Fibroblast of gingiva (primary cell): ENCODE measurements at regions not wholly inside any gene's neighbourhood (a gene's known extent, or its start where the extent isn't known, plus 50 kb on each side); places are given as distances from the start of the nearest gene placed in this dataset.

Source experiments
- DNase-seq: peaks from one replicate; pipeline ENCODE4 v3.0.0-alpha.2; 2011; ENCODE audit warnings: low read depth

GRCh38 chr6:105814745-105815536 lies 271.2 kb upstream of the PRDM1 start:
- DNase-seq = no peak

- no peak for DNase-seq
Measured at GRCh38 chr6:105810922-105811482, 275.1 kb upstream of the PRDM1 start.

GRCh38 chr6:105810105-105810921 lies 275.8 kb upstream of the PRDM1 start:
- DNase-seq = peak; percentile 89

- DNase-seq = no peak
Measured at GRCh38 chr6:105808571-105808970, 277.6 kb upstream of the PRDM1 start.

- no peak for DNase-seq
Measured at GRCh38 chr6:105807905-105808304, 278.2 kb upstream of the PRDM1 start.

- DNase-seq = peak; percentile 92
Measured at GRCh38 chr6:105806486-105806920, 279.6 kb upstream of the PRDM1 start.

- no peak for DNase-seq
Measured at GRCh38 chr6:105805501-105806023, 280.6 kb upstream of the PRDM1 start.

GRCh38 chr6:105804424-105804823 lies 281.7 kb upstream of the PRDM1 start:
- peak; percentile 53 for DNase-seq

GRCh38 chr6:105804000-105804399 lies 282.1 kb upstream of the PRDM1 start:
- no peak for DNase-seq

- DNase-seq = peak; percentile 52
Measured at GRCh38 chr6:105803442-105803841, 282.7 kb upstream of the PRDM1 start.

- no peak for DNase-seq
Measured at GRCh38 chr6:105802703-105803102, 283.4 kb upstream of the PRDM1 start.

GRCh38 chr6:105800871-105801270 lies 285.3 kb upstream of the PRDM1 start:
- no peak for DNase-seq

- DNase-seq = no peak
Measured at GRCh38 chr6:105800398-105800797, 285.7 kb upstream of the PRDM1 start.

GRCh38 chr6:105799056-105799455 lies 287.1 kb upstream of the PRDM1 start:
- peak; percentile 89 for DNase-seq

- DNase-seq = peak; percentile 98
Measured at GRCh38 chr6:105797983-105798453, 288.1 kb upstream of the PRDM1 start.

- no peak for DNase-seq
Measured at GRCh38 chr6:105797286-105797979, 288.7 kb upstream of the PRDM1 start.

GRCh38 chr6:105795913-105796517 lies 290.1 kb upstream of the PRDM1 start:
- DNase-seq = no peak

GRCh38 chr6:105795366-105795765 lies 290.8 kb upstream of the PRDM1 start:
- DNase-seq = no peak

GRCh38 chr6:105794870-105795269 lies 291.3 kb upstream of the PRDM1 start:
- no peak for DNase-seq

GRCh38 chr6:105794239-105794638 lies 291.9 kb upstream of the PRDM1 start:
- DNase-seq = peak; percentile 48

- DNase-seq = no peak
Measured at GRCh38 chr6:105793130-105793529, 293.0 kb upstream of the PRDM1 start.
